IPS-NIHi11 (cell line): ENCODE measurements at regions not wholly inside any gene's neighbourhood (a gene's known extent, or its start where the extent isn't known, plus 50 kb on each side); places are given as distances from the start of the nearest gene placed in this dataset.
A peak's percentile ranks its signal among the peaks of the same experiment; 100 is the strongest.

Experiments used
- DNase-seq: peaks from one replicate; pipeline ENCODE4 v3.0.0; 2012; ENCODE audit warnings: mixed read lengths, low spot score

DNA sequence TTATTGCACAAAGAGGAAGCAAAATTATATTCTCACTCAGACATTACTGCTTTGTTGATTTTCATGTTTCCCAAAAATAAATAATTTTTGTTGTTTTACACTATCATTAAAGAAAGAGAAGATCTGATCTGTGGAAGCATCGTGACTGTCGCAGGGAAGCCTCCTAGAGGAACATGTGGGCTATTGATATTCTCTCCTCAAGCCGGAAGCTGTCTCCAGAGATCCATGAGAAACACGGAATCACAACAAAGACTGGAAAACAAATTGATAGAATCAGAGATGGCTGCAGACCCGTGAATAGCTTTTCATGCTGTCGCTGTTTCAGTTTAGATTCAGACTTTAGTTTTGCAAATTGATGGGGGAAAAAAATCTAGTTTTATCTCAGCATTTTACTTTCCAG lies 235.2 kb upstream of the TMPO start:
- DNase-seq, result no peak

DNA sequence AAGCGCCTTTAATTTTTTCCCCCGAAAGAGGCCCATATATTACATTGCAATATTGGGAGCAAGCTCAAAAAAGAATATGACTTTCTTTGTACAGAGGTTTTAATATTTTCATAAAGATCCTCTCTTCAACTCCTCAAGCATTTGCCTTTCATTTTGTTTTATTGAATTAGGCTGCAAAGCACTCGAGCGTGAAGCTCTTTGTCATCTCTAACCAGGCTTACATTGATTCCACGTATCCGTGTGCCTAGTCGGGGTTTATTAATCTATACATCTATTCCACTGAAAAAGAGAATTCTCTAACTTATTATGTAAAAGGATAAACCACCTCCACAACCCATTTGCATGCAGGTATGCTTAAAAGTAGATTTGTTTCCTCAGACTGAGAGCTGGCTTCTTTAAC lies 234.8 kb upstream of the TMPO start:
- DNase-seq, result no peak

DNA sequence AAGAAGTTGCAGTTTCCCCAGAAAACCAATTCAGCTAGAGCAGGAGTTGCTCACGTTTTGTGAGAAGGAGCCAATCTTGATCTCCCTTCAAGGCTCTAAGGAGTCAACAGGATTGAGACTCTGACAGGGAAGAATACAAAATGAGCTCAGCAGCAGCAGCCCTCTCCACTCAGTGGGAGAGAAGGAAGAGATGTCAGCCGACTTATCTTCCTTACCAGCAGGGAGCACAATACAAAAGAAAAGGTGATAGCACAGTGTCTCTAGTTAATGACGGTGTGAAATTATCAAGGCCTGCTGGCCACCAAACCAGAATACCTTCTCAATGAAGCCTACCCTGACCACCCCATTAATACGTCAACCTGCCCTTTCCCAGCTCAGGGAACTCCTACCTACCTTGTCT lies 223.6 kb upstream of the TMPO start:
- DNase-seq, result peak; percentile 9

DNA sequence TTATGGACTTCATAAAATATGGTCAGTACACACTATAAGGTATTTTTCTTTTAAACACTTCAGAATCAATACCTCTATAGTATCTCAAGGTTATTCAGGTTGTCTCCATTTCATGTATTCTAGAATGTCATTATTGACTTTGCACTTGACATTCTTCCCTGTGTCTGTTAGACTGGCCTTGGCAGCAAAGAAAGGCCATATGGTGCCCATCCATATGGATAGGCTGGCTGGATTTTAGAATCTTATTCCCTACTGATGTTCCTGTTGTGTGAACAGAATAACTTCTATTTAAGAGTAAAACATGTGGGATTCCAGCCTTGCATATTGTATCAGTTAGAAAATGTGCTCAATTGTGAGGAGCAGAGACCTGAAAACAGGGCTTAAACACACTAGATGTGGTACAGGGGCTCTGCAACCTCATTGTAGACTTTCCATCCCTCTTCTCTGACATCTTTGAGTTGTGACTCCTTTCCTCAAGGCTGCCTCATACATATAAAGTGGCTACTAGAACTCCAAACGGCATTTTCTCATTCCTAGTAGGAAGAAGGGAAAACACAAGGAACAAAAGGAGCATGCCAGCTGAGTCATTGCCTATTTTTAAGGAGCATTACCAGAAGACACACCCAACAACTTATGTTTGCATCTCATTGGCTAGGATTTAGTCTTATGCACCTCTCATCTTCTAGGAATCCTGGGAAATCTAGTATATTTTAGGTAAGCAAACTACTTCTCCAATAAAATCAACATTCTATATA lies 221.2 kb upstream of the TMPO start:
- no peak for DNase-seq

DNA sequence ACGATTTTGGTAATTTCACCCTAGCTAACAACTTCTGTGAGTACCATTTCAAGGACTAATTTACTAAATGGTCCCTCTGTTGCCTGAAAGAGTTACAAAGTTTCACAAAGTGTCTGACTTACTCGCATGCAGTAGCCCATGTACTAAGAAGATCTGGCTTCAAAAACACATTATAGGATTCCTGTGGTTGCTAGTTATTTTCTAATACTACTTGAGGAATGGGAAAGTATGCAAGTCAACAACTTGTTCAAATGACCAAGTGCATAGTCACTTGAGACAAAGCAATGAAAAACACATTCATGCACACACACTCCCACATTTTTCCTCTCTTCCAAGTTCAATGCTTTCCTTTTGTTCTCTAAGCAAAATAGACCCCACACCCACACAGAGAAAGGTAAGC lies 219.7 kb upstream of the TMPO start:
- no peak for DNase-seq

DNA sequence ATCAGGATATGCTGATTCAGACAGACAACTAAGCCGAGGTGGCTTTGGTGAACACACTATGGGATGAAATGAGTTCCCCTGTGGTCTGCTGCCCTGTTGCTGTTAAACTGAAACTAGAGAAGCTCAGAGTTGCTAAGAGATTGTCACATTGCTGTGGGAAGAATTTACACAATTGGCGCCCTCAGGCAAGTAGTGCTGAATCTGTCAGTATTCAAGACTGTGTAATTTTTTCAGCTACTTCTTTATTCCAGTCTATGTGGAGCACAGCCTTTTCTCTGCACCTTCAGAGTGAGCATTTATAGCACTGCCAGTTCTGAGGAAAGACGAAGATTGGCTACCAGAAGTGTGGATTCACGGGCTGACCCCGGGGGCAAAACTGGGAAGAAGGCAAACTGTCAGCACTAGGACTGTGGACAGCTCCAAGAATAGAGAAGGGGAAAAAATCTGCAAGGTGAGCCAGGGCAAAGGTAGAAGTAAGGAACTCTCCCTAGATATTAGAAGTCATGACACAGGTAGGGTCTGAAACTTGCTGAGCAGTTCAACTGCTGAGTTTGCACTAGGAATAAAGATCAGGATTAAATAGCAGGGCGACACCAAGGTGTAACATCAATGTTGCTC lies 218.8 kb upstream of the TMPO start:
- DNase-seq, result peak; percentile 55

DNA sequence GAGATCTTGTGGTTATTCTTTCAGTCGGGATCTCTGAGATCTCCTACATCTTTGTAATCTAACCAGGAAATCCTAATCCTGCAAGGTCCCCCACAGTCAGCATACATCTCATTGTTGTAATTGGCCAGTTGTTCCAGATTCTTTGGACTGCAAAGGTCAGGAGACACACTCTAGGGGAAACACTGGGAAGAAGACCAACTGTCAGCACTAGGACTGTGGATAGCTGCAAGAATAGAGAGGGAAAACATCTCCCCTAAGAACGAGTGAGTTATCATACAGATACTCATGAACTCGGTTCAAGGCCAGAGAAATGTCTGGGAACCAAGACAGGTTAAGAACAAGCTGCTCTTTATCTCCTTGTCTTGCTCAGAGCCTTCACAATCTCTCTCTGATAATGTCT lies 217.9 kb upstream of the TMPO start:
- DNase-seq, result no peak

DNA sequence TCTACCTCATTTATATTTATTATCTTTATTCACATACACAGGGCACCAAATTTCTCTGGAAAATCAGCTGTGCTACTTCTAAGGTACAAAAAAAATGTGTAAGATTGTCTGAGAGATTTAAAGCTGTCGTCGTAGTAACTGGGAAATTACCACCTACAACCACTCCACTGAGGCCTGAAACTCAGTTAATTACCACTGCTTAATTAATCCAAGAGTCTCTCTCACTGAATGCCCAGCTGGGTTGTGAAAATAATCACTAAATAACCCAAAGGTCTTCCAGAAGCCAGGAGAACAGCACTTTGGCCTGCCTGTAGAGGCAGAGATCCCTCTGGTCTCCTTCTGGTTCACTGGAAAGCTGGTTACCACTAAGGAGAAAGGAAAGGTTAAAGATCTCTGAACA lies 207.2 kb upstream of the TMPO start:
- no peak for DNase-seq

DNA sequence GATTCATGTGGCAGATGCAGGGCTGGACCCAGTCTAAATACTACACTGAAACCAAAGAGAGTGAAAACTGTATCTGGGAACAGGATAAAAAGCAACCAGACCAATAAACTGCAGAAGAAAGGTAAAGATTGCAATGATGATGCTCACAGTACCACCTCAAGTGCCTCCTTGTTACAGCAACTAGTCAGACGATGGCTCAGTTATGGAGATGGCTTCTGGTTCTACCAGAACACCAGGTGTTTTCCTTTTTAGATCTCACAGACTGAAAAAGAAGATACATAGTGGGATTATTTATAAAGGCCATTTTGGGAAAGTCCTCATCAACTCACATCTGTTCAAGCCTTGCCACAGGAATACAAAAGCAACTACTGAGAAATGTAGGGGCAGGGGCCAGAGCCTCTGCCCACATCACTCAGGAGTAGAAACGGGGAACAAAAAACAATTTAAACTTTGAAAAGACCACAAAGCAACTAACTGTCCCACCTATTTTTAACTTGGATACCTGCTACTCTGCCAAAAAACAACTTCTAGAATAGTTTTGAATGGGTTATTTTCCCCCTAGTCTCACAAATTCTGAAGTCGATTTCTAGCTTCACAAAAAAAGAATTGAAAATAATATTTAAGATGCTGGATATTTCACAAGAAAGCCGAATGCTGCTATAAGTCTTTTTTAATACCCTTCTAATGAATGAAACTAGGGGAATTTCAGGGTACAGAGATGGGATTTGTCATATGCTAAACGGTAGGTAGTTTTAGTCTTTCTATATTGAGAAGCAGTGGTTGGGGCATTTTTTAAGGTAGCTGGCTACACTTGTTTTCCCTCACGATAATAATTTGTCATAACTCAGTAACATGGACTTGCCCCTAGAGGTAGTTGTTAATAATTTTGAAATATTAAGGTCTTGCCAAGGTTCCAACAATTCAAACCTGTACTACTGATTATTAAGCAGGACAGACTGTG lies 197.2 kb upstream of the TMPO start:
- DNase-seq, result no peak

DNA sequence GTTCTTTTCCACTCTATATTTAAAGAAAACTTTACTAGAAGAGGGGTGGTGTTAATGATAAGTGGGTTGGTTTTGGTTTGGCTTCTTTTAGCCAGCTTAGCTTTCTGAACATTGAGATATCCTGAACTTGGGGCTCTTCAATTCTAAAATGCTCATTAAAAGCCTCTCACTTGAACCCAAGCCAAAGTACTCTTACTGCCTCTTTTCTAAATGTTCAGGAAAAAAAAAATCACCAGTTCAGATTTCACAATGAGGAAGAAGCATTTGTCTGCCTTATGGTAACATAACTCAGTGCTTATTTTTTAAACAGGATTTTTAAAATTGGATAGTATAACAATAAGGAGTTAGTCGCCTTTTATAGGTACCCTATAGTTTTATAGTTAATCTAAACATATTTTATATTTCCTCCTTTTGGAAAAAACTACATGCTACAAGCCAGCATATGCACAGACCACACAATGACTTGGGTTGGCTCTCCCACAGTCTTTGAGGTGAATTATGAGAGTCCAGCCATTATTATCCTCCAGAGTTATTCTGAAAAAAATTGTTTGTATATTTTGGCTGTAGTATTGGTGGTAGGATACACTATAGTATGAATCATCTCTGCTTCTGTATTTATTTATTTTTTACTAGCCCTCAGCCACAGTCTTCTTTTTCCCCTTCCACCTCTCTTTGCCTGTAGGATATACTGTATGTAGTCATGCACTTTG lies 195.5 kb upstream of the TMPO start:
- no peak for DNase-seq

DNA sequence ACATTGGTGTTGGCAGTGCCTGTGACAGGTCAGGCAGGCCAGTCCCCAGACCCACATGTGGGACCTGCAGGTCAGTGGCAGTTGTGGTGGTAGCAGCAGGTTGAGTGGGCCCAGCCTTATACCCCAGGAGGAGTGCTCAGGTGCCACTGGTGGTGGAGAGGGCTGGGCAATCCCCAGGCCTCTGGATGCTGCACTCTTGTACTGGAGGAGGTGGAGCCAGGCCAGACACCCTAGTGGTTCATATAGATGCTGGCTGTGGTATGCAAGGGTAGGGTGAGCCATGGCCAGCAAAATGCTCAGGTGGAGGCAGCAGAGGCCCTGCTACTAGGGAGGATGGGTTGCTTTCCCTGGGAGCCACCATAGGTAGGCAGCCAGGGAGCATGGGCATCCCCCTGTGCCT lies 190.4 kb upstream of the TMPO start:
- DNase-seq, result no peak

DNA sequence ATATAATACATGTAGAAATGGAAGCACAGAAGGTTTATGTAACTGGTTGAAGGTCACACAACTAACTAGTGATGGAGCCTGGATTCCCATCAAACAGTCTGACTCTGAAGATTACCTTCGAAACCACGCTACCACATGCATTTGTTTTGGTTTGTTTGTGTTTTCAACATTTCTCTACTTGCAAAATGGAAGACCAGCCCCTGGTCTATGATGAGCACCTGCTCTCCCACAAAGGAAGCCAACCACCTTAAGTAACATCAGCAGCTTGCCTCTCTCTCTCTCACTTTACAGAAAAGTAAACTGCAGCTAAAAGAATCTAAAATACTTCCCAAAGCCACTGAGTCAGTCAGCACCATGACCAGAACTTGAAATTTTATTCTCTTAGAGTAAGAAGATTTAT lies 186.9 kb upstream of the TMPO start:
- no peak for DNase-seq

DNA sequence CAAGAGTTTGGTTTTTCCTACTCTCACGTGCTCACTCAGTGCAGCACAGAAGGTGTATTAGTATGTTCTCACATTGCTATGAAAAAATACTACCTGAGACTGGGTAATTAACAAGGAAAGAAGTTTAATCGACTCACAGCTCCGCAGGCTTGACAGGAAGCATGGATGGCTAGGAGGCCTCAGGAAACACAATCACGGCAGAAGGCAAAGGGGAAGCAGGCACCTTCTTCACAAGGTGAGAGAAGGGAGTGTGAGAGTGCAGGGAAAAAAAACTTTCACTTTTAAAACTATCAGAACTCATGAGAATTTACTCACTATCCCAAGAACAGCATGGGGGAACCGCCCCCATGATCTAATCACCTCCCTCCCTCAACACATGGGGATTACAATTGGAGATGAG lies 185.8 kb upstream of the TMPO start:
- DNase-seq, result no peak

DNA sequence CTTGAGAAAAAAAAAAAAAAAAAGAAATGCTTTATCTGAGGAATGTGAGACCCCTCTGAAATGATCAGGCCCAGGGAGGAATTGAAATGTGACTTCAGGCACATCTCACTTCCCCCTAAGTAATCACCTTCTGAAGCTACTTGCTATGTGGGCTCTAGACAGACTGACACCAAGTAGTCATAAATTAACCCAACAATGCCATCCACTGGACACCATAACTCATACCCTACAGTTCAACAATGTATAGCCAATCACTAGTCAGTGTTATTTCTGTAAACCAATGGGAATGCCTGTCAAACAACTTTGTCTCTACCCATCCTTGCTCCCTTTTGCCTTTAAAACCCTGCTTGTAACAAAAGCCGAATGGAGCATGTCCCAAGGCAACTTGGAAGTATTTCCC lies 182.7 kb upstream of the TMPO start:
- no peak for DNase-seq

DNA sequence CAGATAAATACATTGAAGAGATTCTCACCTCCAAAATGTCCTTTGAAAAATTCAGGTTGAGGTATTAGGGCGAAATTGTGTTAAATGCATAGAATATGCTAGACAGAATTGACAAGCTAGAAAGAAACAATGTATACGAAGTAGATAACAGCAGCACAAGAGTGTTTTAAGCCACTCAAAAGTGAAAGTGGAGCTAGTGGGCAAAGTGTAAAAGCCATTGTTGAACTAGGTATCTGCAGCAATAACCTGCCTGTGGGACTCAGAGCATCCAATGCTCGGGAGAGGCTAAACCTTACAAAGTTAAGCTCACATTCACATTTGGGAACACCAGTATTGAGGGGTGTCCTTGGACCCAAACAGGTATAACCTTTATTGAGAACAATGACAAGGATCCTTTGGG lies 180.6 kb upstream of the TMPO start:
- DNase-seq, result no peak

DNA sequence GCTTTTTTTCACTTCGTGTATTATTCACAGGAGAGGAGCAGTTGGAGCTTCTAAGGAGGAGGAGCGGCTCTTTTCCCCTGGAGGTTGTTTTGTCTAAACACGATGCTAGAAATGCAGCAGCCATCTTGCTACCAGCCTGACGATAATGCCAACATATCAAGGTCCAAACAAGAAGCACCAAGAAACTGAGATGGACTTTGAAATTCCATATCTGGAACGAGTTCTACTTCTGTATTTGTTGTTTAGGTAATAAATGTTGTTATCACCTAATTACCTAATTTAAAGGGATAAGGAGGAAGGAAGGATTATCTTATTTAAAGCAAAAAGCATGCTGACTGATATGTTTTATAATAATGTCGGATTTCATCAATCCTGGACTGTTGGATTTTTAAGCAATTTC lies 174.4 kb upstream of the TMPO start:
- DNase-seq, result no peak

DNA sequence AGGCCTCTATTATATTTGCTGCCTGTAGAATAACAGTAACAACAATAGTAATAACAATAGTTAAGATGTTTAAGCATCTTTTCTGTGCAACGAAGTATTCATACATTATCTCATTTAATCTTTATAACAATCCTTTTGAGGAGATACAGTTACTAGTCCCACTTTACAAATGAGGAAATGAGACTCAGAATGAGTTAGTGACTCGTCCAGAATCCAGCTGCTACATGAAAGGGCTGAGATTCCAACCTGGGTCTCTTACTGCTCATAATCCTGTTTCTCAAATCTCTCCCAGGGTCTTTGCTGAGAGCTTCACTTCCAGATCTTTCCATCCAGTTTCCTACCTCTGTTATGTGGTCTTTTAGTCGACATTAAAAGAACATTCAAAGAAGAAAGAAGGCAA lies 173.7 kb upstream of the TMPO start:
- no peak for DNase-seq

DNA sequence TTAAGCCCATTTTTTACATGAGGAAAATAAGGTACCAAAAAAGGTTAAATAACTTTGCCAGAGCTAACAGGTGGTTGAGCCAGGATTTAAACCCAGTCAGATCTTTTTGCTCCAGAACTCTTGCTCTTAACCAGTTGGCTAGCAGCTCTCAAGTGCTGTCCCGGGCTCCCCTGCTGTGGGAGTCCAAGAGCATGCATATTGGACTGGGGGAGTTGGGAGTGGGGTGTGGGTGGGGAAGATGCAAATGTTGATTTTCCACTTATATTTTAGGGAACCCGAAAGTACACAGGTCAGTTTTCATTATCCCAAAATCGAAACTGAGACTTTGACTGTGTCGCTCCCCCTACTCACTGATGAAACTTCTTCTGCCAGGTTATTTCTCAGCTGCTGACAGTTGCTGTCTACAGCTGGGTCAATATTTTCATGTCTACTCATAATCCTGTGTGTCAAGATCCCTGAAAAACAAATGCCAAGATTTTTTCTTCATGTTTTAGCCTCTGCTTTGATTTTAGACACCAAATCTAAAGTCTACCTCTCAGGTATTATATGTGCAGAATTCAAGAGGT lies 172.3 kb upstream of the TMPO start:
- DNase-seq, result no peak

DNA sequence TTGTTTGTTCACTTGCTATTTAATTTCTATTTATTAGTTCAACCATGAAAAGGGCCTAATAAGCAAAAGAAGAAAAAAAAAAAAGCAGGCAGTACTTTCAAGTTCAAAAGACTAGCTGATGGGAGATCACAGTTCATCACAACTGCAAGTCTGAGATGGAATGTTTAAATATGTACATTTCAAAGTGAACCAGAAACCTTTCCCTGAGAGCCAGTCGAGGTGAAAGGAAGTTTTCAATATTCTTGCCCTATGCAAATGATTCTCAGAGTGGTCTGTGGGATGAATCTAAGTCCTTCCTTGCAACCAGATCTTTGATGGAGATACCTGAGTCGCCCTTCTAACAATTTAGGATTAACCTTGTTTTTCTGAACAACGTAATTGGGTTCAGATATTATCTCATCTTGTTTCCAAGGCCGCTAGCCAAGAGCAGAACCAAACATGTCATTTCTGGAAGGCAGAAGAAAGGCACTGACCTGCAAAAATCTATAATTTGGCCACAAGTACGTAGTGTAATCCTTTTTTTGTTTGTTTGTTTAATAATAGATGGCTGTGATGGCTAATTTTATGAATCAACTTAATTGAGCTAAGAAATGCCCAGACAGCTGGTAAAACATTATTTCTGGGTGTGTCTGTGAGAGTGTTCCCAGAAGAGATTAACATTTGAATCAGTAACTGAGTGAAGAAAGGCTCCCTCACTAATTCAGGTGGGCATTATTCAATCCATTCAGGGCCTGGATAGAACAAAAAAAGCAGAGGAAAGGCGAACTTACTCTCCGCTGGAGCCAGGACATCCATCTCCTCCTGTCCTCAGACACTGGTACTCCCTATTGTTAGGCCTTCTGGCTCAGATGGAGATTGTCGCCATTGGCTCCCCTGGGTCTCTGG lies 171.1 kb upstream of the TMPO start:
- DNase-seq, result no peak

DNA sequence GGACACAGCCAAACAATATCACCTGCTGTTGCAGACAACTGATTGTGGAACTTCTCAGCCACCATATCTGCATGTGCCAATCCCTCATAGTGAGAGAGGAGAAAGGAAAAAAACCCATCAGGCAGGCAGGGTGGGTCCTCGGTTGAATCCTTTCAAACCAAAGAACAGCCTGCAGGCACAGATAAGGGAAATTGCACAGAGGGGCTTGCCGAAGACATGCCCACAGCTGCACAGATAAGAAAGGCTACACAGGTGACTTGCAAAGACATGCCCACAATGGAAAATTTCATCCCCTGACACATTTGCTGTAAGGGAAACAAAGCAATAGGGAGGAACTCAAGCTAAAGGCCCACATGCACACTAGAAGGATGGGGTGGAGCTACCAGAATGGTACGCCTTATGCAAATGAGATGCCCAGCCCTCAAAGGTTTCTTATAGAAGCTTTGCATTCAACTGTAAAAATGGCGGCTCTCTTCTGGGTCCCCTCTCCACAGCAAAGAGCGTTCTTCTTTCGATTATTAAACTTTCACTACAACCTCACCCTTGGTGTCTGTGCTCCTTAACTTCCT lies 170.0 kb upstream of the TMPO start:
- DNase-seq, result no peak

DNA sequence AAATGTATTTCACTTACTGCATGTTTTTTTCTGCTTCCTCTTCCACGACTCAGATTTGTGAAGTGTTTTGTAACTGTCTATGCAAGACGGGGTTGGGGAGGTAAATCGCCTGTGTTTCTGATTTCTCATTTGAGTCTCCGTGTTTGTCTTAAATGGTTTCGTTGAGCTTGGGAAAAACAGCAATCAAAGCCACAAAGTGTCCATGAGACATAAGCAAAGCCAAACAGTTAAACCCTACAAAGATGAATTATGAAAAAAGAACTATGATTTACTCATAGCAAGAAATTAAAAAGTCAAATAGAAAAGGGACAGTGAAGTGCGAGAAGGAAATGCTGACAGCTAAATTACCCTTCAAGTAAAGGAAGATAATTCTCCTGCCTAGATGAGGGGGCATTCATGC lies 164.3 kb upstream of the TMPO start:
- no peak for DNase-seq
